H9 (cell line): ENCODE measurements at regions not wholly inside any gene's neighbourhood (a gene's known extent, or its start where the extent isn't known, plus 50 kb on each side); places are given as distances from the start of the nearest gene placed in this dataset.

Source experiments
- DNase-seq: peaks from one replicate; pipeline ENCODE4 v3.0.0-alpha.2; 2017
- H2AFZ ChIP-seq: one replicate; pipeline ENCODE4 v1.6.1; 2013; ENCODE audit warnings: mild to moderate bottlenecking, low read length, control low read depth, moderate library complexity
- H2AK5ac ChIP-seq: 2 replicates; pipeline ENCODE4 v1.6.1; 2013; ENCODE audit warnings: low read length, control low read depth, mixed read lengths; ENCODE audit not compliant: insufficient read length
- H2BK120ac ChIP-seq: one replicate; pipeline ENCODE4 v1.6.1; 2013; ENCODE audit warnings: low read depth, mild to moderate bottlenecking, low read length, control low read depth, inconsistent platforms; ENCODE audit not compliant: poor library complexity, severe bottlenecking
- H2BK12ac ChIP-seq: 2 replicates; pipeline ENCODE4 v1.6.1; 2013; ENCODE audit warnings: low read length, control low read depth, mixed read lengths, low read depth; ENCODE audit not compliant: insufficient read length
- H2BK15ac ChIP-seq: 2 replicates; pipeline ENCODE4 v1.6.1; 2013; ENCODE audit warnings: low read depth, low read length, control low read depth
- H2BK20ac ChIP-seq: one replicate; pipeline ENCODE4 v1.6.1; 2013; ENCODE audit warnings: low read depth, mild to moderate bottlenecking, low read length, control low read depth, inconsistent platforms; ENCODE audit not compliant: poor library complexity, severe bottlenecking
- H2BK5ac ChIP-seq: 2 replicates; pipeline ENCODE4 v1.6.1; 2013; ENCODE audit warnings: low read length, control low read depth, mixed read lengths; ENCODE audit not compliant: insufficient read length
- H3K14ac ChIP-seq: 2 replicates; pipeline ENCODE4 v1.6.1; 2013; ENCODE audit warnings: low read length, control low read depth; ENCODE audit not compliant: insufficient read depth
- H3K18ac ChIP-seq: 2 replicates; pipeline ENCODE4 v1.6.1; 2013; ENCODE audit warnings: low read depth, mild to moderate bottlenecking, mixed read lengths, low read length, control low read depth; ENCODE audit not compliant: insufficient read length
- H3K23ac ChIP-seq: 2 replicates; pipeline ENCODE4 v1.6.1; 2013; ENCODE audit warnings: low read length, control low read depth, mixed read lengths, low read depth; ENCODE audit not compliant: insufficient read length
- H3K23me2 ChIP-seq: 2 replicates; pipeline ENCODE4 v1.6.1; 2013; ENCODE audit warnings: low read depth, mild to moderate bottlenecking, mixed read lengths, low read length, control low read depth; ENCODE audit not compliant: insufficient read length, poor library complexity, severe bottlenecking
- H3K27ac ChIP-seq: 2 replicates; pipeline ENCODE4 v1.5.1; 2013; ENCODE audit warnings: low read length, control low read depth, mixed read lengths, low read depth; ENCODE audit not compliant: insufficient read length
- H3K27me3 ChIP-seq: 2 replicates; pipeline ENCODE4 v1.6.1; 2013; ENCODE audit warnings: low read length, control low read depth, inconsistent platforms; ENCODE audit not compliant: insufficient read depth
- H3K4ac ChIP-seq: 2 replicates; pipeline ENCODE4 v1.6.1; 2013; ENCODE audit warnings: low read depth, mild to moderate bottlenecking, control low read depth, inconsistent platforms, low read length, moderate library complexity
- H3K4me1 ChIP-seq: 2 replicates; pipeline ENCODE4 v1.6.1; 2013; ENCODE audit warnings: low read length, control low read depth, inconsistent platforms; ENCODE audit not compliant: insufficient read depth
- H3K4me2 ChIP-seq: 2 replicates; pipeline ENCODE4 v1.6.1; 2013; ENCODE audit warnings: low read length, control low read depth, mixed read lengths; ENCODE audit not compliant: insufficient read length, insufficient read depth
- H3K56ac ChIP-seq: 2 replicates; pipeline ENCODE4 v1.6.1; 2013; ENCODE audit warnings: low read depth, mild to moderate bottlenecking, mixed read lengths, low read length, control low read depth; ENCODE audit not compliant: insufficient read length
- H3K79me1 ChIP-seq: 2 replicates; pipeline ENCODE4 v1.6.1; 2013; ENCODE audit warnings: low read depth, mild to moderate bottlenecking, moderate library complexity, low read length, control low read depth, inconsistent platforms; ENCODE audit not compliant: insufficient read depth, poor library complexity, severe bottlenecking
- H3K79me2 ChIP-seq: 2 replicates; pipeline ENCODE4 v1.6.1; 2013; ENCODE audit warnings: low read length, control low read depth, inconsistent platforms; ENCODE audit not compliant: insufficient read depth
- H3K9ac ChIP-seq: 2 replicates; pipeline ENCODE4 v1.6.1; 2013; ENCODE audit warnings: low read length, control low read depth, mixed read lengths; ENCODE audit not compliant: insufficient read length; ENCODE audit errors: extremely low read depth
- H3K9me3 ChIP-seq: one replicate; pipeline ENCODE4 v1.6.1; 2013; ENCODE audit warnings: low read depth, low read length, inconsistent platforms; ENCODE audit not compliant: control insufficient read depth
- H3T11ph ChIP-seq: one replicate; pipeline ENCODE4 v1.6.1; 2013; ENCODE audit warnings: mild to moderate bottlenecking, low read length, control low read depth, inconsistent platforms
- H4K20me1 ChIP-seq: one replicate; pipeline ENCODE4 v1.6.1; 2013; ENCODE audit not compliant: control insufficient read depth, insufficient read length, insufficient read depth
- H4K5ac ChIP-seq: 2 replicates; pipeline ENCODE4 v1.6.1; 2013; ENCODE audit warnings: low read depth, mild to moderate bottlenecking, mixed read lengths, low read length, control low read depth; ENCODE audit not compliant: insufficient read length
- H4K8ac ChIP-seq: replicated peaks from 2 replicates; pipeline ENCODE4 v1.6.1; 2013; ENCODE audit warnings: low read length, control low read depth, mixed read lengths, low read depth; ENCODE audit not compliant: insufficient read length
- H4K91ac ChIP-seq: 2 replicates; pipeline ENCODE4 v1.6.1; 2013; ENCODE audit warnings: low read depth, mild to moderate bottlenecking, moderate library complexity, mixed read lengths, low read length, control low read depth; ENCODE audit not compliant: insufficient read length
- H3K27ac Mint-ChIP-seq, 3 experiments: 2 replicates in 2 of 3; 3 replicates in 1 of 3; pipeline ENCODE4 v1.8.0; 2020 to 2021; ENCODE audit warnings: mixed read lengths in 3 of 3, mild to moderate bottlenecking in 1 of 3, moderate library complexity in 1 of 3
- H3K27me3 Mint-ChIP-seq: 2 replicates; pipeline ENCODE4 v1.8.0; 2021; ENCODE audit warnings: low read depth, mild to moderate bottlenecking, moderate library complexity, mixed read lengths
- H3K36me3 Mint-ChIP-seq, 3 experiments: 2 replicates in 2 of 3; 3 replicates in 1 of 3; pipeline ENCODE4 v1.8.0; 2020 to 2021; ENCODE audit warnings: low read depth in 3 of 3, mixed read lengths in 3 of 3; ENCODE audit not compliant: insufficient read depth in 1 of 3
- H3K4me1 Mint-ChIP-seq, 2 experiments: 2 replicates each; pipeline ENCODE4 v1.8.0; 2020; ENCODE audit warnings: mixed read lengths in 2 of 2
- H3K4me3 Mint-ChIP-seq, 2 experiments: 2 replicates in 1 of 2; 3 replicates in 1 of 2; pipeline ENCODE4 v1.8.0; 2020 to 2021; ENCODE audit warnings: mild to moderate bottlenecking in 2 of 2, mixed read lengths in 2 of 2, moderate library complexity in 1 of 2
- H3K9me3 Mint-ChIP-seq, 2 experiments: 2 replicates in 1 of 2; 3 replicates in 1 of 2; pipeline ENCODE4 v1.8.0; 2020; ENCODE audit warnings: mild to moderate bottlenecking in 2 of 2, mixed read lengths in 2 of 2, moderate library complexity in 1 of 2
- WGBS: extraction: QIAGEN DNeasy Blood & Tissue Kit; methylation state at CpG from one replicate; pipeline ENCODE4 v1.1.7; 2013; ENCODE audit warnings: missing lambda C conversion rate, low lambda C conversion rate, mixed read lengths; ENCODE audit not compliant: insufficient read length; ENCODE audit errors: extremely low coverage; 5-methylcytosine and 5-hydroxymethylcytosine counted together
- TF ChIP-seq, protein P1 (sequence below): fragments of 200-600 bp; sonication (generic); conservative IDR thresholded peaks from 3 replicates; pipeline ENCODE4 v1.8.0; 2021; ENCODE audit warnings: antibody characterized with exemption, mild to moderate bottlenecking

DNA sequence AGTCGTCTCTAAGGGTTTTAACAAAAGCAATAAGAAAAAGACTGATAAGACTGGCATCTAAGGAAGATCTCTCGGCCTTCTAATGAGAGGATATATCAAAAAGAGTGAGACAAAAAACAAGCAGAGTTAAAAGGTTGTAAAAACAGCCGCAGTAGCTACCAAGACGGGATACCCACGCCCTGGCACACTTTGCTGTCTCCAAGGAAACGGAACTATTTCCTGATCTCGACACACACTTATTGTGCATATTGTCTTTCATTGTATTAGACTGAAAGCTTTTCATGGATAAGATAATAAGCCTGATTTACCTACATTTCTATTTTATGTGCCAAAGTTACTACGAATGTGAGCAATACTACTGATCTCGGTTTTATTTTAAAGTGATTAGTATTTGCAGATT, 161.5 kb upstream of the MCTP2 start:
- Histone ChIP-seq H3K56ac (no peak overlapping the region), H2BK15ac (no peak overlapping the region), H2BK120ac (no peak overlapping the region), H3K18ac (no peak overlapping the region), H3K27me3 (no peaks in the 10 kb centered on the region), H2AFZ (no peak overlapping the region), H3K4me2 (no peak overlapping the region), H3K79me2 (no peaks in the 10 kb centered on the region), H4K8ac (no peak overlapping the region), H4K5ac (no peak overlapping the region), H3K4me1 (no peaks in the 10 kb centered on the region; the same call in 1 of the 2 replicates), H3K9ac (no peak overlapping the region), H3K27ac (no peak overlapping the region), H3K14ac (no peak overlapping the region), H3T11ph (no peak overlapping the region), H4K91ac (no peak overlapping the region), H2BK20ac (no peak overlapping the region), H2BK5ac (no peak overlapping the region), H3K23ac (no peak overlapping the region), H3K79me1 (no peaks in the 10 kb centered on the region), H3K23me2 (no peaks in the 10 kb centered on the region), H4K20me1 (no peaks in the 10 kb centered on the region), H3K9me3 (no peaks in the 10 kb centered on the region), H3K4ac (no peak overlapping the region), H2BK12ac (no peak overlapping the region), H2AK5ac (no peak overlapping the region)
- peaks cover 0 to 12% (median 7%) of the 10 kb centered on the region in 3 experiments; a peak in 4 of 7 replicates for H3K36me3 Mint-ChIP-seq
- peaks cover 4 to 5% of the 10 kb centered on the region in 2 experiments for H3K4me1 Mint-ChIP-seq
- TF ChIP-seq, protein P1, sequence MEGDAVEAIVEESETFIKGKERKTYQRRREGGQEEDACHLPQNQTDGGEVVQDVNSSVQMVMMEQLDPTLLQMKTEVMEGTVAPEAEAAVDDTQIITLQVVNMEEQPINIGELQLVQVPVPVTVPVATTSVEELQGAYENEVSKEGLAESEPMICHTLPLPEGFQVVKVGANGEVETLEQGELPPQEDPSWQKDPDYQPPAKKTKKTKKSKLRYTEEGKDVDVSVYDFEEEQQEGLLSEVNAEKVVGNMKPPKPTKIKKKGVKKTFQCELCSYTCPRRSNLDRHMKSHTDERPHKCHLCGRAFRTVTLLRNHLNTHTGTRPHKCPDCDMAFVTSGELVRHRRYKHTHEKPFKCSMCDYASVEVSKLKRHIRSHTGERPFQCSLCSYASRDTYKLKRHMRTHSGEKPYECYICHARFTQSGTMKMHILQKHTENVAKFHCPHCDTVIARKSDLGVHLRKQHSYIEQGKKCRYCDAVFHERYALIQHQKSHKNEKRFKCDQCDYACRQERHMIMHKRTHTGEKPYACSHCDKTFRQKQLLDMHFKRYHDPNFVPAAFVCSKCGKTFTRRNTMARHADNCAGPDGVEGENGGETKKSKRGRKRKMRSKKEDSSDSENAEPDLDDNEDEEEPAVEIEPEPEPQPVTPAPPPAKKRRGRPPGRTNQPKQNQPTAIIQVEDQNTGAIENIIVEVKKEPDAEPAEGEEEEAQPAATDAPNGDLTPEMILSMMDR = no peak
- H3K27me3 Mint-ChIP-seq = no peaks in the 10 kb centered on the region; the same call in 1 of the 2 replicates
- no peak overlapping the region for H3K27ac Mint-ChIP-seq
- DNase-seq = no peak
- WGBS = no CpG with 5 or more reads among the region's 9 CpGs
- H3K4me3 Mint-ChIP-seq = no peak overlapping the region
- H3K9me3 Mint-ChIP-seq = peaks cover 9 to 15% of the 10 kb centered on the region in 2 experiments; a peak in 3 of 5 replicates
